IPS-18c (cell line): ENCODE measurements at regions not wholly inside any gene's neighbourhood (a gene's known extent, or its start where the extent isn't known, plus 50 kb on each side); places are given as distances from the start of the nearest gene placed in this dataset.

ENCODE experiments used
- H3K4me3 ChIP-seq: 2 replicates; pipeline ENCODE4 v1.7.0; 2013; ENCODE audit warnings: low read depth, mild to moderate bottlenecking, low read length, moderate library complexity; ENCODE audit not compliant: insufficient read depth
- H3K9me3 ChIP-seq: one replicate; pipeline ENCODE4 v1.6.1; 2013; ENCODE audit warnings: mild to moderate bottlenecking, low read length, moderate library complexity; ENCODE audit not compliant: control insufficient read depth, insufficient read depth

GRCh38 chr5:67301285-67301903 lies 104.8 kb upstream of the CD180 start:
- H3K9me3 ChIP-seq: no peaks in the 10 kb centered on the region
- no peak overlapping the region for H3K4me3 ChIP-seq

- H3K9me3 ChIP-seq: no peaks in the 10 kb centered on the region
- no peak overlapping the region for H3K4me3 ChIP-seq
Measured at GRCh38 chr5:67300326-67300725, 103.7 kb upstream of the CD180 start.

GRCh38 chr5:67299231-67299735 lies 102.7 kb upstream of the CD180 start:
- Histone ChIP-seq H3K4me3 (no peak overlapping the region), H3K9me3 (no peaks in the 10 kb centered on the region)

- Histone ChIP-seq H3K9me3 (no peaks in the 10 kb centered on the region), H3K4me3 (no peak overlapping the region)
Measured at GRCh38 chr5:67297802-67298532, 101.4 kb upstream of the CD180 start.

- Histone ChIP-seq H3K4me3 (no peak overlapping the region), H3K9me3 (no peaks in the 10 kb centered on the region)
Measured at GRCh38 chr5:67297376-67297775, 100.8 kb upstream of the CD180 start.

- no peaks in the 10 kb centered on the region for H3K9me3 ChIP-seq
Measured at GRCh38 chr5:67294266-67294938, 97.8 kb upstream of the CD180 start.

GRCh38 chr5:67293226-67293625 lies 96.6 kb upstream of the CD180 start:
- Histone ChIP-seq H3K9me3 (no peaks in the 10 kb centered on the region), H3K4me3 (no peak overlapping the region)

More at GRCh38 chr5:67294266-67294938, 97.8 kb upstream of the CD180 start:
- no peak overlapping the region for H3K4me3 ChIP-seq

- no peak overlapping the region for H3K4me3 ChIP-seq
- no peaks in the 10 kb centered on the region for H3K9me3 ChIP-seq
Measured at GRCh38 chr5:67292201-67292940, 95.8 kb upstream of the CD180 start.

- Histone ChIP-seq H3K4me3 (no peak overlapping the region), H3K9me3 (no peaks in the 10 kb centered on the region)
Measured at GRCh38 chr5:67291671-67292070, 95.1 kb upstream of the CD180 start.

- Histone ChIP-seq H3K9me3 (no peaks in the 10 kb centered on the region), H3K4me3 (no peak overlapping the region)
Measured at GRCh38 chr5:67291066-67291465, 94.5 kb upstream of the CD180 start.

- no peaks in the 10 kb centered on the region for H3K9me3 ChIP-seq
- H3K4me3 ChIP-seq: no peak overlapping the region
Measured at GRCh38 chr5:67290655-67291054, 94.1 kb upstream of the CD180 start.

GRCh38 chr5:67289763-67290521 lies 93.3 kb upstream of the CD180 start:
- Histone ChIP-seq H3K4me3 (no peak overlapping the region), H3K9me3 (no peaks in the 10 kb centered on the region)

- H3K4me3 ChIP-seq: no peak overlapping the region
- no peaks in the 10 kb centered on the region for H3K9me3 ChIP-seq
Measured at GRCh38 chr5:67287510-67288268, 91.1 kb upstream of the CD180 start.

- Histone ChIP-seq H3K4me3 (no peak overlapping the region), H3K9me3 (no peaks in the 10 kb centered on the region)
Measured at GRCh38 chr5:67286006-67286405, 89.4 kb upstream of the CD180 start.

GRCh38 chr5:67283988-67284487 lies 87.4 kb upstream of the CD180 start:
- H3K4me3 ChIP-seq: no peak overlapping the region
- H3K9me3 ChIP-seq: peaks cover 7% of the 10 kb centered on the region
